ENCODE measurements at regions not wholly inside any gene's neighbourhood (a gene's known extent, or its start where the extent isn't known, plus 50 kb on each side); places are given as distances from the start of the nearest gene placed in this dataset.

DNA sequence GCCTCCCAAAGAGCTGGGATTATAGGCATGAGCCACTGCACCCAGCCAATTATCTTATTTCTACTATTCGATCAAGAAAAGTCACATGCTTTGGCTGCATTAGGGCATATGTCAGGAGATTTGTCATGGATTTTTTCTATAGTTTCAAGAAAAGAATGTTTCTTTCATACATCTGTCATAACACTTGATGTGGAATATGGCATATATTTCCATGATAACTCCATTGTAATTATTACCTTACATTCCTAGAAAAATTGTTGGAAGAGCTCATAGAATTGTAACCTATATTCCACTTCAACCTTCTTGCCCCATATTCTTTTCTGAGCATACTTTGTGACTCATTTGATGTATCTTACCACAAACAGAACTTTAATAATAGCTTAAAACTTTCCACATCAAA, 740.9 kb upstream of the FLRT2 start:
- H3K79me1 ChIP-seq (ENCODE audit: low read length): no peaks in the 10 kb centered on the region
- H2AFZ ChIP-seq (ENCODE audit: insufficient read depth, low read length, poor library complexity): no peak overlapping the region
- no peak for DNase-seq
- H3K4me3 ChIP-seq (ENCODE audit: low read depth, low read length): no peak overlapping the region
- no peaks in the 10 kb centered on the region for H3K4me1 ChIP-seq (ENCODE audit: control insufficient read depth in 1 of 2, insufficient read depth in 2 of 2, low read length in 2 of 2)
- H3K36me3 ChIP-seq (ENCODE audit: control insufficient read depth in 1 of 2, insufficient read depth in 2 of 2, low read length in 2 of 2): no peaks in the 10 kb centered on the region
- H3K79me2 ChIP-seq (ENCODE audit: control insufficient read depth, insufficient read depth, low read length, poor library complexity): no peaks in the 10 kb centered on the region
- H3K9ac ChIP-seq (ENCODE audit: low read length): no peak overlapping the region
- H2BK5ac ChIP-seq (ENCODE audit: low read depth, low read length, poor library complexity): no peak overlapping the region
- no peak overlapping the region for H2BK120ac ChIP-seq (ENCODE audit: insufficient read depth, low read length, poor library complexity)
- no peak overlapping the region for H3K18ac ChIP-seq (ENCODE audit: low read length)
- no peak overlapping the region for H3K4me2 ChIP-seq (ENCODE audit: low read length)
- H3K14ac ChIP-seq (ENCODE audit: low read length): no peak overlapping the region
- H3K9me3 ChIP-seq (ENCODE audit: insufficient read depth, low read depth, low read length): no peaks in the 10 kb centered on the region
- H2AK5ac ChIP-seq (ENCODE audit: low read length): no peak overlapping the region
- no peak overlapping the region for H2BK12ac ChIP-seq (ENCODE audit: low read length)
- no peak overlapping the region for H4K12ac ChIP-seq (ENCODE audit: low read depth, low read length)
- WGBS (ENCODE audit: extremely low coverage, insufficient coverage, insufficient read length): no CpG with 5 or more reads among the region's 1 CpG
- H3K4ac ChIP-seq (ENCODE audit: low read depth, low read length): no peak overlapping the region
- no peaks in the 10 kb centered on the region for H3K27me3 ChIP-seq (ENCODE audit: insufficient read depth, low read length)
- no peak overlapping the region for H4K91ac ChIP-seq (ENCODE audit: low read depth, low read length)
- H3K27ac ChIP-seq (ENCODE audit: low read depth, low read length): no peak overlapping the region
- no peak overlapping the region for H3K23ac ChIP-seq (ENCODE audit: low read length)
- H4K8ac ChIP-seq (ENCODE audit: low read depth, low read length): no peak overlapping the region

DNA sequence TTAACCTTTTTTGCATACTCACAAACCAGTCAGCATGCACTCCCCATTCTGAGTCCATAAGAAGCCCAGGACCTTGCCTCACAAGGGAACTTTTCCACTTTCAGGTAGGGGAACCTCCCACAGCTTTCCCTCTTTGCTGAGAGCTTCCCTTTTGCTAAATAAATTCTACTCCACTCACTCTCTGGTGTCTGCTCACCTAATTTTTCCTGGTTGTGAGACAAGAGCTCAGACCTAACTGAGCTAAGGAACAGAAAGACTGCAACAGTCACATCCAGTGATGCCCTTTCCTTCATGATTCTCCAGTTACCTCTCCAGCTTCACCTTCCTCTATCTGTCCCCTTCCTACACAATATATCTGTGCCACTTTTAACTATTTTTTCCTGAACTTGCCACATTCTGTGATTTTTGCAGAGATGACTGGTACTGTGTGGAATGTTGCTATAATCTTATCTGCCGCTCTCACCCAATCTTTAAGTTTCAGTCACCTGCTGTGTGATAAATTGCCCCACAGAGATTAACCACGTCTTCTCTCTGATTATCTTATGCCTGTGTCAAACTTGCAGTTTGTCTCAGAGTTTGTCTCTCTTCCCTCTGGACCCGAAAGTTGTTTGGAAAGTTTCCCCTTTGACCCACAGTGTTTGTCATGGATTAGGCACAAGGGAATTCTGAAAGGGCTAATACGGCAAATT, 737.1 kb upstream of the FLRT2 start:
- no peaks in the 10 kb centered on the region for H3K9me3 ChIP-seq (ENCODE audit: insufficient read depth, low read depth, low read length)
- H3K4me1 ChIP-seq (ENCODE audit: control insufficient read depth in 1 of 2, insufficient read depth in 2 of 2, low read length in 2 of 2): no peaks in the 10 kb centered on the region
- H4K91ac ChIP-seq (ENCODE audit: low read depth, low read length): no peak overlapping the region
- H3K36me3 ChIP-seq (ENCODE audit: control insufficient read depth in 1 of 2, insufficient read depth in 2 of 2, low read length in 2 of 2): no peaks in the 10 kb centered on the region
- no peaks in the 10 kb centered on the region for H3K79me2 ChIP-seq (ENCODE audit: control insufficient read depth, insufficient read depth, low read length, poor library complexity)
- no peak overlapping the region for H2AK5ac ChIP-seq (ENCODE audit: low read length)
- no peak overlapping the region for H3K27ac ChIP-seq (ENCODE audit: low read depth, low read length)
- no peak overlapping the region for H4K8ac ChIP-seq (ENCODE audit: low read depth, low read length)
- H3K9ac ChIP-seq (ENCODE audit: low read length): no peak overlapping the region
- H3K4me3 ChIP-seq (ENCODE audit: low read depth, low read length): no peak overlapping the region
- H3K18ac ChIP-seq (ENCODE audit: low read length): no peak overlapping the region
- H4K12ac ChIP-seq (ENCODE audit: low read depth, low read length): no peak overlapping the region
- H3K27me3 ChIP-seq (ENCODE audit: insufficient read depth, low read length): no peaks in the 10 kb centered on the region
- no peak overlapping the region for H2AFZ ChIP-seq (ENCODE audit: insufficient read depth, low read length, poor library complexity)
- no peak overlapping the region for H2BK5ac ChIP-seq (ENCODE audit: low read depth, low read length, poor library complexity)
- no peak for DNase-seq
- H3K4ac ChIP-seq (ENCODE audit: low read depth, low read length): no peak overlapping the region
- H3K79me1 ChIP-seq (ENCODE audit: low read length): no peaks in the 10 kb centered on the region
- H3K14ac ChIP-seq (ENCODE audit: low read length): no peak overlapping the region
- no peak overlapping the region for H2BK120ac ChIP-seq (ENCODE audit: insufficient read depth, low read length, poor library complexity)
- peak overlapping the region; percentile 66 for H3K23ac ChIP-seq (ENCODE audit: low read length)
- no peak overlapping the region for H2BK12ac ChIP-seq (ENCODE audit: low read length)
- no peak overlapping the region for H3K4me2 ChIP-seq (ENCODE audit: low read length)
- no CpG with 5 or more reads among the region's 4 CpGs for WGBS (ENCODE audit: extremely low coverage, insufficient coverage, insufficient read length)

DNA sequence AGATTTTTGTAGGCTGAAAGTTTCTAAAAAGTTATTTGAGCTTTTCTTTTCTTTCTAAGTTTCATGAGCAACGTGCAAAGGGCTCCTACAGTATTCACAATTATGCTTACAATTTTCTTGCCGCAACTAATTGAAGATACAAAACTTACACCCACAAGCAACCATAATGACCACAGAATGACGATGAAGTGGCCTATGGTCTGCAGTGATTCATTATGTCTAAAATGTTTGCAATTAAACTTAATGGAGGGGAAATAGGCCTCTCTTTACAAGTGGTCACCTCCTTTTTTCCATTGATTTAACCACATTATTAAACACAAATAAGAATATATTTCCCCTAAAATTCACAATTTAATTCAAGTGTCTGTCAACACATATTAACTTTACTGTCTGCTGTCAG, 732.6 kb upstream of the FLRT2 start:
- no peak overlapping the region for H2AK5ac ChIP-seq (ENCODE audit: low read length)
- H3K9ac ChIP-seq (ENCODE audit: low read length): no peak overlapping the region
- no peaks in the 10 kb centered on the region for H3K27me3 ChIP-seq (ENCODE audit: insufficient read depth, low read length)
- no peak for DNase-seq
- WGBS (ENCODE audit: extremely low coverage, insufficient coverage, insufficient read length): no CpG with 5 or more reads among the region's 3 CpGs
- H4K8ac ChIP-seq (ENCODE audit: low read depth, low read length): no peak overlapping the region
- H3K9me3 ChIP-seq (ENCODE audit: insufficient read depth, low read depth, low read length): no peaks in the 10 kb centered on the region
- H3K36me3 ChIP-seq (ENCODE audit: control insufficient read depth in 1 of 2, insufficient read depth in 2 of 2, low read length in 2 of 2): no peaks in the 10 kb centered on the region
- H3K79me1 ChIP-seq (ENCODE audit: low read length): no peaks in the 10 kb centered on the region
- H3K18ac ChIP-seq (ENCODE audit: low read length): no peak overlapping the region
- no peaks in the 10 kb centered on the region for H3K79me2 ChIP-seq (ENCODE audit: control insufficient read depth, insufficient read depth, low read length, poor library complexity)
- no peak overlapping the region for H2BK120ac ChIP-seq (ENCODE audit: insufficient read depth, low read length, poor library complexity)
- no peak overlapping the region for H2BK12ac ChIP-seq (ENCODE audit: low read length)
- H4K12ac ChIP-seq (ENCODE audit: low read depth, low read length): no peak overlapping the region
- H2BK5ac ChIP-seq (ENCODE audit: low read depth, low read length, poor library complexity): no peak overlapping the region
- no peak overlapping the region for H3K27ac ChIP-seq (ENCODE audit: low read depth, low read length)
- no peak overlapping the region for H3K23ac ChIP-seq (ENCODE audit: low read length)
- no peak overlapping the region for H3K4ac ChIP-seq (ENCODE audit: low read depth, low read length)
- H3K4me3 ChIP-seq (ENCODE audit: low read depth, low read length): no peak overlapping the region
- no peak overlapping the region for H2AFZ ChIP-seq (ENCODE audit: insufficient read depth, low read length, poor library complexity)
- no peak overlapping the region for H3K14ac ChIP-seq (ENCODE audit: low read length)
- no peak overlapping the region for H3K4me2 ChIP-seq (ENCODE audit: low read length)
- no peak overlapping the region for H4K91ac ChIP-seq (ENCODE audit: low read depth, low read length)
- H3K4me1 ChIP-seq (ENCODE audit: control insufficient read depth in 1 of 2, insufficient read depth in 2 of 2, low read length in 2 of 2): no peaks in the 10 kb centered on the region

DNA sequence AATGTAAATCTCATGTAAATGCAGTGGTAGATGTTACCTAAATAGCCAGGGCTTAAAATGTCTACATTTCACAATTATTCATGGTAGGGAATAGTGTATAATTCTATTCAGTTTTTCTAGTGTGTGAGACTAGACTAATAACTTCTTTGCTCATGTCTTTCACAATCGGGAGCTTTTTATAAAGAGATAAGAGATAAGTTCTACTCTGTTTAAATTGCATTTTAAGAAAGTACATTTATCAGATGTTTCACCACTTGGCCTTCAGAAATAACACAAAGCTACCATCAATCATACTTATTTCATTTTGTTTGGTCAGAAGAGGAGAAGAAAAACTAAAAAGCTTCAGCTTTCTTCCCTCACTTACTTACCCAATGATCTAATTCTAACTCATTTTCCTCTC, 725.5 kb upstream of the FLRT2 start:
- Histone ChIP-seq H3K27me3 (ENCODE audit: insufficient read depth, low read length) (no peaks in the 10 kb centered on the region), H3K79me1 (ENCODE audit: low read length) (no peaks in the 10 kb centered on the region), H3K4me2 (ENCODE audit: low read length) (no peak overlapping the region), H3K79me2 (ENCODE audit: control insufficient read depth, insufficient read depth, low read length, poor library complexity) (no peaks in the 10 kb centered on the region), H3K9me3 (ENCODE audit: insufficient read depth, low read depth, low read length) (no peaks in the 10 kb centered on the region), H4K91ac (ENCODE audit: low read depth, low read length) (no peak overlapping the region), H3K27ac (ENCODE audit: low read depth, low read length) (no peak overlapping the region), H3K4me1 (ENCODE audit: control insufficient read depth in 1 of 2, insufficient read depth in 2 of 2, low read length in 2 of 2) (no peaks in the 10 kb centered on the region), H3K36me3 (ENCODE audit: control insufficient read depth in 1 of 2, insufficient read depth in 2 of 2, low read length in 2 of 2) (no peaks in the 10 kb centered on the region), H3K4ac (ENCODE audit: low read depth, low read length) (no peak overlapping the region), H3K23ac (ENCODE audit: low read length) (no peak overlapping the region), H3K9ac (ENCODE audit: low read length) (no peak overlapping the region), H2BK12ac (ENCODE audit: low read length) (no peak overlapping the region), H2AK5ac (ENCODE audit: low read length) (no peak overlapping the region), H3K18ac (ENCODE audit: low read length) (no peak overlapping the region), H4K8ac (ENCODE audit: low read depth, low read length) (no peak overlapping the region), H3K14ac (ENCODE audit: low read length) (no peak overlapping the region), H2BK5ac (ENCODE audit: low read depth, low read length, poor library complexity) (no peak overlapping the region), H2BK120ac (ENCODE audit: insufficient read depth, low read length, poor library complexity) (no peak overlapping the region), H2AFZ (ENCODE audit: insufficient read depth, low read length, poor library complexity) (no peak overlapping the region), H4K12ac (ENCODE audit: low read depth, low read length) (no peak overlapping the region), H3K4me3 (ENCODE audit: low read depth, low read length) (no peak overlapping the region)
- DNase-seq: no peak
- WGBS (ENCODE audit: extremely low coverage, insufficient coverage, insufficient read length): no CpG with 5 or more reads among the region's 1 CpG
